Vagina (tissue), 2 donors: ENCODE measurements at regions not wholly inside any gene's neighbourhood (a gene's known extent, or its start where the extent isn't known, plus 50 kb on each side); places are given as distances from the start of the nearest gene placed in this dataset.

Experiments
- CTCF ChIP-seq, 3 experiments: fragments of 450-650 bp in 2 of 3; fragments of 200-600 bp in 1 of 3; sonication (generic) in 1 of 3; IDR thresholded peaks; one replicate each; pipeline ENCODE4 v1.5.1; 2017 to 2019; ENCODE audit warnings: antibody characterized with exemption in 3 of 3, mild to moderate bottlenecking in 2 of 3, moderate library complexity in 2 of 3
- POLR2AphosphoS5 ChIP-seq, 2 donors: sonication (generic); formaldehyde crosslinking; IDR thresholded peaks; one replicate each; pipeline ENCODE4 v1.9.0; 2017; ENCODE audit warnings: antibody characterized with exemption in 2 of 2, mild to moderate bottlenecking in 2 of 2, low read depth in 1 of 2; ENCODE audit not compliant: insufficient read depth in 1 of 2

- TF ChIP-seq POLR2AphosphoS5 (IDR thresholded peaks at IDR 0.05; ENCODE audit: insufficient read depth in 1 of 2, low read depth in 1 of 2) (no peak), CTCF (IDR thresholded peaks at IDR 0.05) (no peak)
Measured at GRCh38 chr3:168336276-168336675, 240.6 kb upstream of the GOLIM4 start.
